Keratinocyte (primary cell): ENCODE measurements at regions not wholly inside any gene's neighbourhood (a gene's known extent, or its start where the extent isn't known, plus 50 kb on each side); places are given as distances from the start of the nearest gene placed in this dataset.

Source experiments
- DNase-seq: peaks from one replicate; pipeline ENCODE4 v3.0.0-alpha.2; 2011; ENCODE audit warnings: low read depth, missing footprints, low spot score
- FAIRE-seq: peaks from 2 replicates; lab custom pipeline; 2011; peaks lifted over from hg19 to GRCh38; lab: Jason Lieb, UNC
- H2AFZ ChIP-seq: 2 replicates; pipeline ENCODE4 v1.6.0; 2012; ENCODE audit warnings: low read length, control low read depth, inconsistent platforms; ENCODE audit not compliant: control insufficient read depth
- H3K27ac ChIP-seq: 2 replicates; pipeline ENCODE4 v1.5.1; 2011; ENCODE audit warnings: low read length; ENCODE audit not compliant: control insufficient read depth, insufficient read depth
- H3K27me3 ChIP-seq: 3 replicates; pipeline ENCODE4 v1.6.0; 2011; ENCODE audit warnings: low read length; ENCODE audit not compliant: control insufficient read depth, insufficient read depth; ENCODE audit errors: extremely low read depth
- H3K36me3 ChIP-seq, 2 experiments: 2 replicates in 1 of 2; 3 replicates in 1 of 2; pipeline ENCODE4 v1.5.1; 2011; ENCODE audit warnings: low read length in 2 of 2, mild to moderate bottlenecking in 1 of 2; ENCODE audit not compliant: control insufficient read depth in 2 of 2, insufficient read depth in 2 of 2; ENCODE audit errors: extremely low read depth in 1 of 2
- H3K4me1 ChIP-seq: 3 replicates; pipeline ENCODE4 v1.5.1; 2011; ENCODE audit warnings: low read length; ENCODE audit not compliant: control insufficient read depth, insufficient read depth; ENCODE audit errors: extremely low read depth
- H3K4me2 ChIP-seq: 3 replicates; pipeline ENCODE4 v1.6.0; 2011; ENCODE audit warnings: low read depth, low read length; ENCODE audit not compliant: control insufficient read depth, insufficient read depth; ENCODE audit errors: extremely low read depth
- H3K4me3 ChIP-seq, 3 experiments: fragments of 200-600 bp in 1 of 3; sonication (generic) in 1 of 3; 2 replicates in 2 of 3; 3 replicates in 1 of 3; pipeline ENCODE4 v1.5.1; 2011 to 2016; ENCODE audit warnings: low read length in 3 of 3, mild to moderate bottlenecking in 3 of 3, control low read depth in 2 of 3, inconsistent platforms in 1 of 3, low read depth in 1 of 3, mixed read lengths in 1 of 3, mixed run types in 1 of 3, moderate library complexity in 1 of 3; ENCODE audit not compliant: control insufficient read depth in 2 of 3, insufficient read depth in 2 of 3; ENCODE audit errors: extremely low read depth in 1 of 3
- H3K79me2 ChIP-seq: 2 replicates; pipeline ENCODE4 v1.6.0; 2012; ENCODE audit warnings: low read length; ENCODE audit not compliant: control insufficient read depth, insufficient read depth
- H3K9ac ChIP-seq: 3 replicates; pipeline ENCODE4 v1.6.0; 2011; ENCODE audit warnings: low read length; ENCODE audit not compliant: control insufficient read depth, insufficient read depth; ENCODE audit errors: extremely low read depth
- H3K9me1 ChIP-seq: 3 replicates; pipeline ENCODE4 v1.6.0; 2011; ENCODE audit warnings: low read length; ENCODE audit not compliant: control insufficient read depth, insufficient read depth; ENCODE audit errors: extremely low read depth
- H3K9me3 ChIP-seq: 2 replicates; pipeline ENCODE4 v1.5.1; 2012; ENCODE audit warnings: low read depth, low read length; ENCODE audit not compliant: control insufficient read depth
- H4K20me1 ChIP-seq: 3 replicates; pipeline ENCODE4 v1.6.0; 2011; ENCODE audit warnings: low read length; ENCODE audit not compliant: control insufficient read depth, insufficient read depth; ENCODE audit errors: extremely low read depth
- EZH2 ChIP-seq: IDR thresholded peaks from one replicate; pipeline ENCODE4 v1.6.1; 2012; ENCODE audit warnings: inconsistent platforms, mild to moderate bottlenecking, low read length, moderate library complexity
- dilution Hi-C: fragments of 300-500 bp; cut with MboI; formaldehyde crosslinking; loops from one replicate; pipeline ENCODE4 v1.7.0; 2020; ENCODE audit warnings: low sequenced_read_pairs; ENCODE audit not compliant: extremely low pct_ligation_motif_present
- TF ChIP-seq, protein P1 (sequence below), 3 experiments: IDR thresholded peaks in 1 of 3; conservative IDR thresholded peaks in 1 of 3; optimal IDR thresholded peaks in 1 of 3; 2 replicates in 2 of 3; 3 replicates in 1 of 3; pipeline versions ENCODE3 to v1.5.1; 2011; ENCODE audit warnings: low read length in 3 of 3, mild to moderate bottlenecking in 3 of 3, moderate library complexity in 2 of 3, control low read depth in 1 of 3, inconsistent platforms in 1 of 3; ENCODE audit not compliant: insufficient read depth in 2 of 3; ENCODE audit errors: extremely low read depth in 1 of 3

DNA sequence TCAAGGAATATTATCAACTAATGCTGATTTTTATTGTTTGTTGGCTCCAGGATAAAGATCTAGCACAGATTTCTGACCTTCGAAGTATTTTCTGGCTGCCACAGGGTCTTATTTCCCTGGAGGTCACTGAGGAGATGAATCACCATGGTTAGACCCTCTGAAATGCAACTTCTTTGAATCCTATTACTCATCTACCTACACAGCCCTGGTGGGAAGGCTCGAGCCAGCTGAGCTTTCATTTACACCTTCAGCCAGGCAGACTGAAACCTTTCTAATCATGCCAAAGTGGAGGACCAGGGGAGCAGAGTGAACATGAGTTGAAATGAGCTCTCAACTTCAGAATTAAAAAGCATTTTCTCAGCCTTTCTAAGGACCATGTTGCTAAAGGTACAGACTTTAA, 130.5 kb downstream of the SMIM20 start:
- no peak overlapping the region for H3K9ac ChIP-seq

DNA sequence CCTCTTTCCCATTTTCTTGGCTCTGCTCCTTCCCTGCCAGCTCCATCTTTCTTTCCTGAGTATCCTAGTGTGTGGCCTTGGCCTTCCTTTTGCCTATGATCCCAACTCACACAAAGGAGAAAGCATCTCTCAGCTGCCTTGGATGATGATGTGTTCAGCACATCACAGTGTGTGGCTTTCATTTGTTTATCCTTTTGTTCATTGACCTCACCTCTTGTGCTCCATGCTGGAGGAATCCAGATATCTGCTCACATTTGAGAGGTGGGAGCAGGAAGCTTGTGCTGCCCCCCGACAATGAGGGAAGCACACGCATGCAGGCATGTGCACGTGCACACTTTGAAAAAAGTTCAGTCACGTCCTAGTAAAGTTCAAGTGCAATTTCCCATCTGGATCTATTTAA, 131.0 kb downstream of the SMIM20 start:
- dilution Hi-C loops = no loop called here
- no peak for TF ChIP-seq EZH2
- TF ChIP-seq, protein P1, sequence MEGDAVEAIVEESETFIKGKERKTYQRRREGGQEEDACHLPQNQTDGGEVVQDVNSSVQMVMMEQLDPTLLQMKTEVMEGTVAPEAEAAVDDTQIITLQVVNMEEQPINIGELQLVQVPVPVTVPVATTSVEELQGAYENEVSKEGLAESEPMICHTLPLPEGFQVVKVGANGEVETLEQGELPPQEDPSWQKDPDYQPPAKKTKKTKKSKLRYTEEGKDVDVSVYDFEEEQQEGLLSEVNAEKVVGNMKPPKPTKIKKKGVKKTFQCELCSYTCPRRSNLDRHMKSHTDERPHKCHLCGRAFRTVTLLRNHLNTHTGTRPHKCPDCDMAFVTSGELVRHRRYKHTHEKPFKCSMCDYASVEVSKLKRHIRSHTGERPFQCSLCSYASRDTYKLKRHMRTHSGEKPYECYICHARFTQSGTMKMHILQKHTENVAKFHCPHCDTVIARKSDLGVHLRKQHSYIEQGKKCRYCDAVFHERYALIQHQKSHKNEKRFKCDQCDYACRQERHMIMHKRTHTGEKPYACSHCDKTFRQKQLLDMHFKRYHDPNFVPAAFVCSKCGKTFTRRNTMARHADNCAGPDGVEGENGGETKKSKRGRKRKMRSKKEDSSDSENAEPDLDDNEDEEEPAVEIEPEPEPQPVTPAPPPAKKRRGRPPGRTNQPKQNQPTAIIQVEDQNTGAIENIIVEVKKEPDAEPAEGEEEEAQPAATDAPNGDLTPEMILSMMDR (optimal IDR thresholded peaks at IDR 0.05 in 1 of 3, IDR thresholded peaks at IDR 0.05 in 1 of 3, conservative IDR thresholded peaks at IDR 0.05 in 1 of 3; ENCODE audit: extremely low read depth in 1 of 3, insufficient read depth in 2 of 3, low read length in 3 of 3) = no peak
- H3K4me2 ChIP-seq = no peak overlapping the region
- no peaks in the 10 kb centered on the region for H3K9me3 ChIP-seq
- H4K20me1 ChIP-seq = no peaks in the 10 kb centered on the region
- no peak overlapping the region for H3K9ac ChIP-seq
- H3K79me2 ChIP-seq = no peaks in the 10 kb centered on the region
- H2AFZ ChIP-seq = no peak overlapping the region
- peaks cover 6% of the 10 kb centered on the region for H3K27me3 ChIP-seq
- no peak overlapping the region for H3K4me3 ChIP-seq
- H3K9me1 ChIP-seq = no peaks in the 10 kb centered on the region
- H3K27ac ChIP-seq = no peak overlapping the region
- no peak for FAIRE-seq
- H3K36me3 ChIP-seq = no peaks in the 10 kb centered on the region
- DNase-seq = no peak
- H3K4me1 ChIP-seq = peaks cover 10% of the 10 kb centered on the region

More for the DNA sequence above, 130.5 kb downstream of the SMIM20 start:
- Histone ChIP-seq H3K27me3 (peaks cover 6% of the 10 kb centered on the region), H3K4me1 (peaks cover 10% of the 10 kb centered on the region), H3K79me2 (no peaks in the 10 kb centered on the region), H3K4me3 (no peak overlapping the region), H3K36me3 (no peaks in the 10 kb centered on the region), H3K27ac (no peak overlapping the region), H3K9me1 (no peaks in the 10 kb centered on the region), H3K4me2 (no peak overlapping the region), H3K9me3 (no peaks in the 10 kb centered on the region), H2AFZ (no peak overlapping the region), H4K20me1 (no peaks in the 10 kb centered on the region)
- DNase-seq (no peak), FAIRE-seq (no peak)
- TF ChIP-seq, protein P1 (optimal IDR thresholded peaks at IDR 0.05 in 1 of 3, IDR thresholded peaks at IDR 0.05 in 1 of 3, conservative IDR thresholded peaks at IDR 0.05 in 1 of 3; ENCODE audit: extremely low read depth in 1 of 3, insufficient read depth in 2 of 3, low read length in 3 of 3) = no peak
- TF ChIP-seq EZH2 = no peak
- dilution Hi-C loops = no loop called here
